OCI-LY7 (cell line): ENCODE measurements at regions not wholly inside any gene's neighbourhood (a gene's known extent, or its start where the extent isn't known, plus 50 kb on each side); places are given as distances from the start of the nearest gene placed in this dataset.

ENCODE experiments used
- BruUV-seq: library from RNA; stranded (reverse); fragments of 400-500 nt; replicated peaks from 2 replicates; lab custom pipeline; 2021; lab: Mats Ljungman, UMichigan
- CTCF ChIA-PET: fragments of 300-600 bp; sonication (Branson Sonifier 250); formaldehyde crosslinking; loops from one replicate; lab custom pipeline; 2022; ENCODE audit warnings: antibody characterized with exemption; ENCODE audit not compliant: unreplicated experiment; lab: Charles Lee
- POLR2A ChIA-PET: fragments of 300-600 bp; sonication (Branson Sonifier 250); formaldehyde crosslinking; loops from one replicate; lab custom pipeline; 2022; ENCODE audit warnings: antibody characterized with exemption; lab: Charles Lee
- DNase-seq: peaks from one replicate; pipeline ENCODE4 v3.0.0-alpha.2; 2015; ENCODE audit warnings: low spot score
- H2AFZ ChIP-seq: fragments of 200-600 bp; sonication (generic), shearing (Covaris generic); 2 replicates; pipeline ENCODE4 v1.6.1; 2014; ENCODE audit warnings: mild to moderate bottlenecking, antibody characterized with exemption, low read length, moderate library complexity
- H3K27ac ChIP-seq: fragments of 200-600 bp; sonication (generic); 2 replicates; pipeline ENCODE4 v1.5.1; 2014; ENCODE audit warnings: mixed run types, low read depth, mild to moderate bottlenecking, moderate library complexity, low read length, inconsistent platforms; ENCODE audit not compliant: poor library complexity, severe bottlenecking
- H3K36me3 ChIP-seq: fragments of 200-600 bp; sonication (generic); 2 replicates; pipeline ENCODE4 v1.6.1; 2014; ENCODE audit warnings: mild to moderate bottlenecking, antibody characterized with exemption, low read length, moderate library complexity, mixed read lengths; ENCODE audit not compliant: insufficient read depth
- H3K4me1 ChIP-seq: fragments of 200-600 bp; sonication (generic); 2 replicates; pipeline ENCODE4 v1.5.1; 2014; ENCODE audit warnings: mild to moderate bottlenecking, low read length; ENCODE audit not compliant: insufficient read depth, poor library complexity, severe bottlenecking
- H3K4me2 ChIP-seq: fragments of 200-600 bp; sonication (generic); 2 replicates; pipeline ENCODE4 v1.6.1; 2014; ENCODE audit warnings: mild to moderate bottlenecking, low read length
- H3K4me3 ChIP-seq: fragments of 200-600 bp; sonication (generic); 2 replicates; pipeline ENCODE4 v1.5.1; 2014; ENCODE audit warnings: mild to moderate bottlenecking, low read depth, low read length; ENCODE audit not compliant: poor library complexity, severe bottlenecking
- H3K79me2 ChIP-seq: fragments of 200-600 bp; sonication (generic); 2 replicates; pipeline ENCODE4 v1.6.1; 2016; ENCODE audit warnings: low read depth, mild to moderate bottlenecking, low read length, moderate library complexity, mixed read lengths; ENCODE audit not compliant: insufficient read depth
- H3K9me2 ChIP-seq: fragments of 200-600 bp; sonication (generic); 2 replicates; pipeline ENCODE4 v1.6.1; 2016; ENCODE audit warnings: mild to moderate bottlenecking, low read length, mixed read lengths; ENCODE audit not compliant: insufficient read depth
- H3K9me3 ChIP-seq: fragments of 200-600 bp; sonication (generic); 2 replicates; pipeline ENCODE4 v1.6.1; 2014; ENCODE audit warnings: mild to moderate bottlenecking, mixed run types, low read length, mixed read lengths
- H4K20me1 ChIP-seq: fragments of 200-600 bp; sonication (generic); 2 replicates; pipeline ENCODE4 v1.6.1; 2014; ENCODE audit warnings: mild to moderate bottlenecking, antibody characterized with exemption, low read length, moderate library complexity, mixed read lengths; ENCODE audit not compliant: insufficient read depth
- CTCF ChIP-seq: fragments of 200-600 bp; sonication (generic); conservative IDR thresholded peaks from 2 replicates; pipeline ENCODE4 v1.5.1; 2014; ENCODE audit warnings: mild to moderate bottlenecking, antibody characterized with exemption, low read length, moderate library complexity, mixed read lengths
- EZH2phosphoT487 ChIP-seq: fragments of 200-600 bp; sonication (generic); IDR thresholded peaks from 2 replicates; pipeline ENCODE4 v1.6.1; 2018; ENCODE audit warnings: low read depth, borderline replicate concordance, mild to moderate bottlenecking, mixed run types, antibody characterized with exemption, low read length, moderate library complexity, mixed read lengths
- intact Hi-C: fragments of 100-400 bp; cut with micrococcal nuclease; formaldehyde crosslinking; loops from one replicate; pipeline ENCODE4 v1.10.0; 2022; ENCODE audit not compliant: unreplicated experiment

GRCh38 chr10:4673279-4674040 lies 152.5 kb upstream of the AKR1E2 start:
- TF ChIP-seq CTCF = no peak
- TF ChIP-seq EZH2phosphoT487 = no peak
- Histone ChIP-seq H4K20me1 (no peaks in the 10 kb centered on the region), H3K4me3 (no peak overlapping the region), H3K36me3 (no peaks in the 10 kb centered on the region), H3K4me1 (no peaks in the 10 kb centered on the region), H3K79me2 (no peaks in the 10 kb centered on the region), H3K9me3 (no peaks in the 10 kb centered on the region), H3K9me2 (no peaks in the 10 kb centered on the region), H3K27ac (no peak overlapping the region), H2AFZ (no peak overlapping the region), H3K4me2 (no peak overlapping the region)
- DNase-seq = no peak
- BruUV-seq = no TSS peak
- ChIA-PET POLR2A (no interaction called here), CTCF (no interaction called here)
- intact Hi-C loops = no loop called here

GRCh38 chr10:4672201-4672600 lies 153.8 kb upstream of the AKR1E2 start:
- no TSS peak for BruUV-seq
- ChIA-PET CTCF (no interaction called here), POLR2A (no interaction called here)
- H3K4me2 ChIP-seq = no peak overlapping the region
- H4K20me1 ChIP-seq = no peaks in the 10 kb centered on the region
- no peaks in the 10 kb centered on the region for H3K4me1 ChIP-seq
- no peaks in the 10 kb centered on the region for H3K9me3 ChIP-seq
- DNase-seq = no peak
- no peak overlapping the region for H3K4me3 ChIP-seq
- no peaks in the 10 kb centered on the region for H3K36me3 ChIP-seq
- TF ChIP-seq CTCF = no peak
- TF ChIP-seq EZH2phosphoT487 = no peak
- H3K27ac ChIP-seq = no peak overlapping the region
- intact Hi-C loops = no loop called here
- H3K9me2 ChIP-seq = no peaks in the 10 kb centered on the region
- H3K79me2 ChIP-seq = no peaks in the 10 kb centered on the region
- H2AFZ ChIP-seq = no peak overlapping the region

GRCh38 chr10:4671451-4672145 lies 154.4 kb upstream of the AKR1E2 start:
- no peaks in the 10 kb centered on the region for H3K79me2 ChIP-seq
- H2AFZ ChIP-seq = no peak overlapping the region
- no peaks in the 10 kb centered on the region for H3K9me2 ChIP-seq
- no peaks in the 10 kb centered on the region for H3K36me3 ChIP-seq
- CTCF ChIA-PET = no interaction called here
- no peak for DNase-seq
- TF ChIP-seq EZH2phosphoT487 (no peak), CTCF (no peak)
- H3K4me3 ChIP-seq = no peak overlapping the region
- no peaks in the 10 kb centered on the region for H3K9me3 ChIP-seq
- no TSS peak for BruUV-seq
- intact Hi-C loops = no loop called here
- no peak overlapping the region for H3K27ac ChIP-seq
- no peaks in the 10 kb centered on the region for H3K4me1 ChIP-seq
- no peaks in the 10 kb centered on the region for H4K20me1 ChIP-seq
- POLR2A ChIA-PET = interaction anchor here (0.6 kb wide), 1 partner anchor 12 kb away, joined by 3 read pairs; no protein-coding TSS in a partner anchor
- H3K4me2 ChIP-seq = no peak overlapping the region
